Choroid plexus epithelial cell (primary cell): ENCODE measurements at regions not wholly inside any gene's neighbourhood (a gene's known extent, or its start where the extent isn't known, plus 50 kb on each side); places are given as distances from the start of the nearest gene placed in this dataset.

ENCODE experiments used
- DNase-seq: peaks from one replicate; pipeline ENCODE4 v3.0.0-alpha.2; 2010; ENCODE audit warnings: low read depth
- H3K4me3 ChIP-seq: 2 replicates; pipeline ENCODE4 v1.5.1; 2011; ENCODE audit warnings: low read depth, mild to moderate bottlenecking, control low read depth, low read length, moderate library complexity
- CTCF ChIP-seq: conservative IDR thresholded peaks from 2 replicates; pipeline ENCODE4 v1.5.1; 2011; ENCODE audit warnings: low read depth, mild to moderate bottlenecking, control low read depth, inconsistent platforms, low read length, moderate library complexity

- H3K4me3 ChIP-seq = no peak overlapping the region
- TF ChIP-seq CTCF = no peak
- DNase-seq = no peak
Measured at GRCh38 chr1:95453053-95453452, 219.0 kb downstream of the RWDD3 start.

GRCh38 chr1:95467036-95467435 is 233.0 kb downstream of the RWDD3 start:
- no peak for DNase-seq
- no peak for TF ChIP-seq CTCF
- no peak overlapping the region for H3K4me3 ChIP-seq

GRCh38 chr1:95475686-95476457 is 241.9 kb downstream of the RWDD3 start:
- no peak overlapping the region for H3K4me3 ChIP-seq
- TF ChIP-seq CTCF = no peak
- DNase-seq = no peak

GRCh38 chr1:95496307-95496706 is 262.3 kb downstream of the RWDD3 start:
- H3K4me3 ChIP-seq = no peak overlapping the region
- DNase-seq = no peak
- TF ChIP-seq CTCF = no peak

- no peak for DNase-seq
- no peak overlapping the region for H3K4me3 ChIP-seq
- no peak for TF ChIP-seq CTCF
Measured at GRCh38 chr1:95496773-95497172, 262.8 kb downstream of the RWDD3 start.

GRCh38 chr1:95497566-95497965 is 263.6 kb downstream of the RWDD3 start:
- no peak overlapping the region for H3K4me3 ChIP-seq
- no peak for DNase-seq
- TF ChIP-seq CTCF = no peak

- no peak for TF ChIP-seq CTCF
- H3K4me3 ChIP-seq = no peak overlapping the region
- no peak for DNase-seq
Measured at GRCh38 chr1:95503278-95504030, 269.4 kb downstream of the RWDD3 start.
